ENCODE measurements at regions not wholly inside any gene's neighbourhood (a gene's known extent, or its start where the extent isn't known, plus 50 kb on each side); places are given as distances from the start of the nearest gene placed in this dataset.

DNA sequence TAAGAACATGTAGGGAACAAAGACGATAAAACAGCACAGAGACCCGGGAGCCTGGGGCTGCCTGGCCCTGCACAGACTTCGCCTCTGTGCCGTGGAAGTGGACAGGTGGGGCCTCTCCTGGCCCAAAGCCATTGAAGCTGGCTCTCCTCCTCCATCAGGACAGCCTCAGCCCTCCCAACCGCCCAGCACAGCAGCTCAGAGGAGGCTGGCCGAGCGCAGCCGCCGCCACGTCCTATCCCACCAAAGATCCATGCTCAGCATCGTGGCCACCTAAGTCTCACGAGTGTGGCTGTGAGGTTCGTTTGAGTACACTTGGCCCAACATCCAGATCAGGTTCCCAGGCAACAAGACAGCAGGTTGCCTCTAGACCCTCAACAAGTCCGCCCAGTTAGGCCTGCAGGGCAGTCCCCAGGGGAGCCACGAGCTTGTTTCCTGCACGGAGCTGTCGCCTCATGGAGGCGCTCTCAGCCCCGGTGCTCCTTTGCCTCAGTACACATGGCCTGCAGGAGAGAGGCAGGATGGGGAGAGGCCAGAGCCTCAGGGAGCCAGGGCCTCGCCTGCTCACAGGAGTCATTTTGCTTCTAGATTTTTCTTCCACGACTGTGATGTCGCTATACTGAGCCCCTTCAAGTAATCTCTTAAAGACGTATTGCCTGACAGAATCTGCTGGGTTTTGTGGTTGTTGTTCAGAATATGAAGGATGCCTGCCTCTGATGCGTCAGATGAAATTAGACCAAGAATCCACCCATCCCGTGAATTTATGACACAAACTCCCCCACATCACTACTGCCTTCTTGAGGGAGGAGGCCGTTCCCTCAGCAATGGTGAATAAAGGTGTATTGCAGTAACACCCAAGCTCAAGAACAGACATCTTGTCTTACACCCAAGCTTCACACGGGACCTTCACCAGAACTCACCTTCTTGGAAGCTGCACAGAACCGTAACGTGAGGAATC lies 102.7 kb downstream of the RNASET2 start:
- ATAC-seq (no peak), DNase-seq (ENCODE audit: low read depth in 1 of 2, low spot score in 1 of 2) (no peak), FAIRE-seq (no peak)
- CTCF ChIA-PET = no interaction called here
- H3K4me1 ChIP-seq = no peaks in the 10 kb centered on the region
- H3K4me2 ChIP-seq = no peak overlapping the region
- 66% methylated on average over 22 of the region's 29 CpGs for WGBS (ENCODE audit: missing lambda C conversion rate)
- TF ChIP-seq PBX3 (IDR thresholded peaks at IDR 0.05) = no peak
- no peak for TF ChIP-seq RNF2 (IDR thresholded peaks at IDR 0.05; ENCODE audit: borderline replicate concordance, low read depth)
- no peak for TF ChIP-seq HOXB13 (CRISPR knock-in tag; IDR thresholded peaks at IDR 0.05; ENCODE audit: low read depth)
- TF ChIP-seq EHF (CRISPR knock-in tag; IDR thresholded peaks at IDR 0.05) = no peak
- no peak for TF ChIP-seq ZSCAN20 (CRISPR knock-in tag; IDR thresholded peaks at IDR 0.05)
- no peak for TF ChIP-seq SMC3 (IDR thresholded peaks at IDR 0.05)
- no peak for TF ChIP-seq ZNF302 (CRISPR knock-in tag; IDR thresholded peaks at IDR 0.05)
- no peak for TF ChIP-seq RAD21 (conservative IDR thresholded peaks at IDR 0.05 in 1 of 2, IDR thresholded peaks at IDR 0.05 in 1 of 2)
- TF ChIP-seq PHF8 (IDR thresholded peaks at IDR 0.05; ENCODE audit: borderline replicate concordance, low read depth) = no peak
- no peak for TF ChIP-seq HOXB5 (CRISPR knock-in tag; IDR thresholded peaks at IDR 0.05)
- no peak for TF ChIP-seq ZFP36 (IDR thresholded peaks at IDR 0.05; ENCODE audit: borderline replicate concordance, partially characterized antibody)
- TF ChIP-seq, protein P1, sequence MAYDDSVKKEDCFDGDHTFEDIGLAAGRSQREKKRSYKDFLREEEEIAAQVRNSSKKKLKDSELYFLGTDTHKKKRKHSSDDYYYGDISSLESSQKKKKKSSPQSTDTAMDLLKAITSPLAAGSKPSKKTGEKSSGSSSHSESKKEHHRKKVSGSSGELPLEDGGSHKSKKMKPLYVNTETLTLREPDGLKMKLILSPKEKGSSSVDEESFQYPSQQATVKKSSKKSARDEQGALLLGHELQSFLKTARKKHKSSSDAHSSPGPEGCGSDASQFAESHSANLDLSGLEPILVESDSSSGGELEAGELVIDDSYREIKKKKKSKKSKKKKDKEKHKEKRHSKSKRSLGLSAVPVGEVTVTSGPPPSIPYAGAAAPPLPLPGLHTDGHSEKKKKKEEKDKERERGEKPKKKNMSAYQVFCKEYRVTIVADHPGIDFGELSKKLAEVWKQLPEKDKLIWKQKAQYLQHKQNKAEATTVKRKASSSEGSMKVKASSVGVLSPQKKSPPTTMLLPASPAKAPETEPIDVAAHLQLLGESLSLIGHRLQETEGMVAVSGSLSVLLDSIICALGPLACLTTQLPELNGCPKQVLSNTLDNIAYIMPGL (CRISPR knock-in tag; IDR thresholded peaks at IDR 0.05; ENCODE audit: borderline replicate concordance) = no peak
- no peak for TF ChIP-seq CBX8 (IDR thresholded peaks at IDR 0.05)
- TF ChIP-seq ZC3H11A (IDR thresholded peaks at IDR 0.05) = no peak
- TF ChIP-seq, protein P2, sequence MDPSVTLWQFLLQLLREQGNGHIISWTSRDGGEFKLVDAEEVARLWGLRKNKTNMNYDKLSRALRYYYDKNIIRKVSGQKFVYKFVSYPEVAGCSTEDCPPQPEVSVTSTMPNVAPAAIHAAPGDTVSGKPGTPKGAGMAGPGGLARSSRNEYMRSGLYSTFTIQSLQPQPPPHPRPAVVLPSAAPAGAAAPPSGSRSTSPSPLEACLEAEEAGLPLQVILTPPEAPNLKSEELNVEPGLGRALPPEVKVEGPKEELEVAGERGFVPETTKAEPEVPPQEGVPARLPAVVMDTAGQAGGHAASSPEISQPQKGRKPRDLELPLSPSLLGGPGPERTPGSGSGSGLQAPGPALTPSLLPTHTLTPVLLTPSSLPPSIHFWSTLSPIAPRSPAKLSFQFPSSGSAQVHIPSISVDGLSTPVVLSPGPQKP (IDR thresholded peaks at IDR 0.05; ENCODE audit: low read depth, low read length) = no peak
- no peaks in the 10 kb centered on the region for H3K9me3 ChIP-seq
- POLR2A ChIA-PET = no interaction called here
- H3K27ac ChIP-seq = no peak overlapping the region
- no peak overlapping the region for H3K4me3 ChIP-seq

DNA sequence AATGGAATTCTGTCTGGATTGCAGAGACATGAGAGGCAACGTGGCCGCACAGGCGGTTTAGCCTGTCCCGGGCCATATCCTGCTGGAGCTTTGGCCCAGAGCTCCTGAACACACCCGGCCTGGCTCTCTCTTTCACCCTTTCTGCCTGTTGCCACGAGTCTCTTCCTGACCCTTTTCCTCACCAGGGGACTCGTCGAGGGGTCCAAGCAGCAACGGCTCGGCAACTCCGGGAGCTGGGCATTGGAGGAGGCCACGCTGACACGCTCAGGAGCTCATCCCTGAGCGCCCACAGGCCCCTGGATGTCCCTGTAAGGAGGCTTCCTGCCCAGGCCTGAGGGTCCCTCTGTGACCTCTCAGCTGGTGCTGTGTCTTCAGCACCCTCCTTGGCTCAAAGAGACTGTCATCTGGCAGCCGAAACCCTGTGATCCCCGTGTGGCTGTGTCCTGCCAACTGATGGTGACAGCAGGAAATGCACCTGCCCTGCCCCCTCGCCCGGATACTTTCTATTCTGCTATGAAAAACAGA lies 103.8 kb downstream of the RNASET2 start:
- Histone ChIP-seq H3K9me3 (no peaks in the 10 kb centered on the region), H3K4me3 (no peak overlapping the region), H3K4me2 (no peak overlapping the region), H3K4me1 (no peaks in the 10 kb centered on the region), H3K27ac (no peak overlapping the region)
- WGBS (ENCODE audit: missing lambda C conversion rate) = 51% methylated on average over 11 of the region's 18 CpGs
- CTCF ChIA-PET = no interaction called here
- no peak for TF ChIP-seq JUNB (IDR thresholded peaks at IDR 0.05)
- no peak for TF ChIP-seq ZC3H11A (IDR thresholded peaks at IDR 0.05)
- TF ChIP-seq RAD21 (conservative IDR thresholded peaks at IDR 0.05 in 1 of 2, IDR thresholded peaks at IDR 0.05 in 1 of 2) = no peak
- no peak for TF ChIP-seq RARB (CRISPR knock-in tag; IDR thresholded peaks at IDR 0.05)
- TF ChIP-seq PHF8 (IDR thresholded peaks at IDR 0.05; ENCODE audit: borderline replicate concordance, low read depth) = no peak
- no peak for TF ChIP-seq TP53 (CRISPR knock-in tag; IDR thresholded peaks at IDR 0.05)
- TF ChIP-seq E2F6 (IDR thresholded peaks at IDR 0.05; ENCODE audit: borderline replicate concordance, low read depth) = no peak
- TF ChIP-seq, protein P1 (CRISPR knock-in tag; IDR thresholded peaks at IDR 0.05; ENCODE audit: borderline replicate concordance) = no peak
- no peak for TF ChIP-seq HEYL (CRISPR knock-in tag; IDR thresholded peaks at IDR 0.05)
- TF ChIP-seq, protein P3, sequence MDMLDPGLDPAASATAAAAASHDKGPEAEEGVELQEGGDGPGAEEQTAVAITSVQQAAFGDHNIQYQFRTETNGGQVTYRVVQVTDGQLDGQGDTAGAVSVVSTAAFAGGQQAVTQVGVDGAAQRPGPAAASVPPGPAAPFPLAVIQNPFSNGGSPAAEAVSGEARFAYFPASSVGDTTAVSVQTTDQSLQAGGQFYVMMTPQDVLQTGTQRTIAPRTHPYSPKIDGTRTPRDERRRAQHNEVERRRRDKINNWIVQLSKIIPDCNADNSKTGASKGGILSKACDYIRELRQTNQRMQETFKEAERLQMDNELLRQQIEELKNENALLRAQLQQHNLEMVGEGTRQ (IDR thresholded peaks at IDR 0.05) = no peak
- no peak for TF ChIP-seq EHMT2 (IDR thresholded peaks at IDR 0.05; ENCODE audit: low read depth)
- TF ChIP-seq, protein P4, sequence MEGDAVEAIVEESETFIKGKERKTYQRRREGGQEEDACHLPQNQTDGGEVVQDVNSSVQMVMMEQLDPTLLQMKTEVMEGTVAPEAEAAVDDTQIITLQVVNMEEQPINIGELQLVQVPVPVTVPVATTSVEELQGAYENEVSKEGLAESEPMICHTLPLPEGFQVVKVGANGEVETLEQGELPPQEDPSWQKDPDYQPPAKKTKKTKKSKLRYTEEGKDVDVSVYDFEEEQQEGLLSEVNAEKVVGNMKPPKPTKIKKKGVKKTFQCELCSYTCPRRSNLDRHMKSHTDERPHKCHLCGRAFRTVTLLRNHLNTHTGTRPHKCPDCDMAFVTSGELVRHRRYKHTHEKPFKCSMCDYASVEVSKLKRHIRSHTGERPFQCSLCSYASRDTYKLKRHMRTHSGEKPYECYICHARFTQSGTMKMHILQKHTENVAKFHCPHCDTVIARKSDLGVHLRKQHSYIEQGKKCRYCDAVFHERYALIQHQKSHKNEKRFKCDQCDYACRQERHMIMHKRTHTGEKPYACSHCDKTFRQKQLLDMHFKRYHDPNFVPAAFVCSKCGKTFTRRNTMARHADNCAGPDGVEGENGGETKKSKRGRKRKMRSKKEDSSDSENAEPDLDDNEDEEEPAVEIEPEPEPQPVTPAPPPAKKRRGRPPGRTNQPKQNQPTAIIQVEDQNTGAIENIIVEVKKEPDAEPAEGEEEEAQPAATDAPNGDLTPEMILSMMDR (IDR thresholded peaks at IDR 0.05) = no peak
- no peak for TF ChIP-seq POLR2A (IDR thresholded peaks at IDR 0.05; ENCODE audit: low read length)
- TF ChIP-seq FOSB (CRISPR knock-in tag; IDR thresholded peaks at IDR 0.05) = no peak
- DNase-seq (ENCODE audit: low read depth in 1 of 2, low spot score in 1 of 2) = no peak
- FAIRE-seq = no peak
- ATAC-seq = no peak
- POLR2A ChIA-PET = no interaction called here

Data from A549 (cell line).